ENCODE measurements at regions not wholly inside any gene's neighbourhood (a gene's known extent, or its start where the extent isn't known, plus 50 kb on each side); places are given as distances from the start of the nearest gene placed in this dataset.

DNA sequence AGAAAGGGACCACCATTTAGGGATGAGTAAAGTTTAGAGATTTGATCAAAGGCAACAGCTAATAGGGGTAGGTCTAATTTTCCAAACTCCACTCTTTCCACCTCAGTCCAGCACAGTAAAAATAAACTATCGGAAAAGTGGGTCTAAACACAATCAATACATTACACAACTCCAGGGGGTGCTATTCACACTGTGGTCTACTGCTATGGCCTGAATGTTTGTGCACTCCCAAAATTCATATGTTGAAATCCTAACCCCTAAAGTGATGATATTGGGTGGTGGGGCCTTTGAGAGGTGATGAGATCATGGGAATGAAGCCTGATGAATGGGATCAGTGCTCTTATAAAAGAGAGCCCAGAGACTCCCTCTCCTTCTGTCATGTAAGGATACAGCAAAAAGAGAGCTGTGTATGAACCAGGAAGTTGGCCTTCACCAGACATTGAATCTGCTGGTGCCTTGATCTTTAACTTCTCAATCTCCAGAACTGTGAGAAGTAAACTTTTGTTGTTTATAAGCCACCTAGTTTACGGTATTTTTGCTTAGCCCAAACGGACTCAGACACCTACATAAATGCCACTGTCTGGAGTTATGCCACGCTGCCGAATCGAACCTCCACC, 193.9 kb downstream of the OMA1 start:
- Mint-ChIP-seq H3K27me3 (ENCODE audit: low read depth) (peaks cover 4% of the 10 kb centered on the region), H3K4me3 (no peak overlapping the region), H3K36me3 (ENCODE audit: low read depth) (no peaks in the 10 kb centered on the region), H3K9me3 (peaks cover 10% of the 10 kb centered on the region), H3K4me1 (no peaks in the 10 kb centered on the region), H3K27ac (no peak overlapping the region)
- TF ChIP-seq, protein P1, sequence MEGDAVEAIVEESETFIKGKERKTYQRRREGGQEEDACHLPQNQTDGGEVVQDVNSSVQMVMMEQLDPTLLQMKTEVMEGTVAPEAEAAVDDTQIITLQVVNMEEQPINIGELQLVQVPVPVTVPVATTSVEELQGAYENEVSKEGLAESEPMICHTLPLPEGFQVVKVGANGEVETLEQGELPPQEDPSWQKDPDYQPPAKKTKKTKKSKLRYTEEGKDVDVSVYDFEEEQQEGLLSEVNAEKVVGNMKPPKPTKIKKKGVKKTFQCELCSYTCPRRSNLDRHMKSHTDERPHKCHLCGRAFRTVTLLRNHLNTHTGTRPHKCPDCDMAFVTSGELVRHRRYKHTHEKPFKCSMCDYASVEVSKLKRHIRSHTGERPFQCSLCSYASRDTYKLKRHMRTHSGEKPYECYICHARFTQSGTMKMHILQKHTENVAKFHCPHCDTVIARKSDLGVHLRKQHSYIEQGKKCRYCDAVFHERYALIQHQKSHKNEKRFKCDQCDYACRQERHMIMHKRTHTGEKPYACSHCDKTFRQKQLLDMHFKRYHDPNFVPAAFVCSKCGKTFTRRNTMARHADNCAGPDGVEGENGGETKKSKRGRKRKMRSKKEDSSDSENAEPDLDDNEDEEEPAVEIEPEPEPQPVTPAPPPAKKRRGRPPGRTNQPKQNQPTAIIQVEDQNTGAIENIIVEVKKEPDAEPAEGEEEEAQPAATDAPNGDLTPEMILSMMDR (IDR thresholded peaks at IDR 0.05; ENCODE audit: unreplicated experiment in 3 of 3), result no peak

GRCh38 chr1:58346036-58346355, 200.5 kb downstream of the OMA1 start:
- Mint-ChIP-seq H3K27me3 (ENCODE audit: low read depth) (peaks cover 9% of the 10 kb centered on the region), H3K27ac (no peak overlapping the region), H3K4me1 (no peaks in the 10 kb centered on the region), H3K9me3 (peaks cover 8% of the 10 kb centered on the region), H3K4me3 (no peak overlapping the region), H3K36me3 (ENCODE audit: low read depth) (no peaks in the 10 kb centered on the region)
- TF ChIP-seq, protein P1 (IDR thresholded peaks at IDR 0.05; ENCODE audit: unreplicated experiment in 3 of 3), result no peak

GRCh38 chr1:58345215-58346035, 201.1 kb downstream of the OMA1 start:
- Mint-ChIP-seq H3K27me3 (ENCODE audit: low read depth) (peaks cover 9% of the 10 kb centered on the region), H3K36me3 (ENCODE audit: low read depth) (no peaks in the 10 kb centered on the region), H3K9me3 (peaks cover 4% of the 10 kb centered on the region), H3K4me3 (no peak overlapping the region), H3K4me1 (no peaks in the 10 kb centered on the region), H3K27ac (no peak overlapping the region)
- TF ChIP-seq, protein P1 (IDR thresholded peaks at IDR 0.05; ENCODE audit: unreplicated experiment in 3 of 3), result no peak

DNA sequence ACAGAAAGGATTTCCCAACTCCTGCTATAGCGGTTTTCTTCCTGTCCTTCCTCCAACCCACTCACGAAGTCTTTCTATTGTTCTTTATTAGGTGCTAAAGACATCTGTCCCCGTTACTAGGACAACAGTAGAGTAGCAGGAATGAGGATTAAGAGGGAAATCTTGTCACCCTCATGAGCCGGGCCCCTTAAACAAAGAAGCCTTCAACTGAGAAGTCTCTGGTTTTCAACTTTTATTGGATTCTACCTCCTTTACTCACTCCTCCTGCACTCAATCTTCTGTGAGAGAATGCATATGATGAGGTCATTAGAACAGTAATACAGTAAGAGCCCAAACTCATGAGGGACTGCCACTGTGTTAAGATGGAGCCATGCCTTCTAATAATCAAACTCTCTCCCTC, 206.3 kb downstream of the OMA1 start:
- TF ChIP-seq, protein P1 (IDR thresholded peaks at IDR 0.05; ENCODE audit: unreplicated experiment in 3 of 3), result no peak
- no peak overlapping the region for H3K4me3 Mint-ChIP-seq
- H3K4me1 Mint-ChIP-seq, result no peaks in the 10 kb centered on the region
- H3K9me3 Mint-ChIP-seq, result no peaks in the 10 kb centered on the region
- peaks cover 3% of the 10 kb centered on the region for H3K27me3 Mint-ChIP-seq (ENCODE audit: low read depth)
- H3K27ac Mint-ChIP-seq, result no peak overlapping the region
- no peaks in the 10 kb centered on the region for H3K36me3 Mint-ChIP-seq (ENCODE audit: low read depth)

GRCh38 chr1:58338081-58338480, 208.4 kb downstream of the OMA1 start:
- Mint-ChIP-seq H3K27ac (no peak overlapping the region), H3K9me3 (no peaks in the 10 kb centered on the region), H3K4me1 (no peaks in the 10 kb centered on the region), H3K27me3 (ENCODE audit: low read depth) (no peaks in the 10 kb centered on the region), H3K4me3 (no peak overlapping the region), H3K36me3 (ENCODE audit: low read depth) (no peaks in the 10 kb centered on the region)
- TF ChIP-seq, protein P1 (IDR thresholded peaks at IDR 0.05; ENCODE audit: unreplicated experiment in 3 of 3), result no peak

DNA sequence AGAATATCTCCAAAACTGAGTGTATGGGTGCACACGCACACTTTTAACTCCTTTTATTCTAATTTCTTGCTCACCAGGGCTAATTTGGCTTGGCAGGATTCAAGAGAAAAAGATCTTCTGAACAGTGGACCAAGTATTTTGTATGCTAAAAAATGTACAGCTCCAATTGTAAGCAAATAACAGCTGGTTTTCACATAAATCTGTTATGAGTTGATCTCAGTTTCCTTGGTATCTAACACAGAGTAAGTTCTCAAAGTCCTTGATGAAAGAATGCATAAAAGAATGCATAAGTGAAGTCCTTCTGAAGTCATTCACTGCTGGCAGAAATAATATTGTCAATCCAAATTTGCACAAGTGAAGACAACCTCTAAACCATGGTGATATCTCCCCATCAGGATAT, 213.0 kb downstream of the OMA1 start:
- TF ChIP-seq, protein P1 (IDR thresholded peaks at IDR 0.05; ENCODE audit: unreplicated experiment in 3 of 3), result no peak
- no peaks in the 10 kb centered on the region for H3K9me3 Mint-ChIP-seq
- no peak overlapping the region for H3K4me3 Mint-ChIP-seq
- H3K4me1 Mint-ChIP-seq, result no peaks in the 10 kb centered on the region
- H3K27me3 Mint-ChIP-seq (ENCODE audit: low read depth), result no peaks in the 10 kb centered on the region
- H3K36me3 Mint-ChIP-seq (ENCODE audit: low read depth), result no peaks in the 10 kb centered on the region
- no peak overlapping the region for H3K27ac Mint-ChIP-seq

Measured in nephron (organoid).